ENCODE measurements at regions not wholly inside any gene's neighbourhood (a gene's known extent, or its start where the extent isn't known, plus 50 kb on each side); places are given as distances from the start of the nearest gene placed in this dataset.

- no peak for DNase-seq (ENCODE audit: low read depth)
Observed at GRCh38 chr17:17398188-17398942, 78.4 kb upstream of the MED9 start.

- no peak for DNase-seq (ENCODE audit: low read depth)
Observed at GRCh38 chr17:17398943-17399926, 77.6 kb upstream of the MED9 start.

DNA sequence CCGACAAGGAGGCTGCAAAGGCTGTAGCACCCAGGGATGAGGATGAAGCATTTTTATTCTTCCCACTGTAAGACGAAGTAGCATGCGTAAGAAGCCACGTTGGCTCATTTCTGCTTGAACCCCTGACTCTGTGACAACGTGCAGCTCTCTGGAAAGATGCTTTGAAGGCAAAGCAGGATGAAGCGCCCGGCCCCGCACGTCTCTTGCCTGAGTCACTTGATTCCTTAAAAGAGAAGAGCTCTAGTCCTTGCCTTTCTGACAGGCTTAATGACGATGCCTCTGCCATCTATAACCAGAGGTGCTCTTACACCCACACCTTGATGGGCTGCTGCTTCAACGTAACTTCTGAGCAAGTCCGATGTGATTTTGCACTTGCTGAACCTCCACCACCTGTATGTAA is 76.7 kb upstream of the MED9 start:
- DNase-seq (ENCODE audit: low read depth): no peak

- DNase-seq (ENCODE audit: low read depth): no peak
Observed at GRCh38 chr17:17400566-17401184, 76.1 kb upstream of the MED9 start.

DNA sequence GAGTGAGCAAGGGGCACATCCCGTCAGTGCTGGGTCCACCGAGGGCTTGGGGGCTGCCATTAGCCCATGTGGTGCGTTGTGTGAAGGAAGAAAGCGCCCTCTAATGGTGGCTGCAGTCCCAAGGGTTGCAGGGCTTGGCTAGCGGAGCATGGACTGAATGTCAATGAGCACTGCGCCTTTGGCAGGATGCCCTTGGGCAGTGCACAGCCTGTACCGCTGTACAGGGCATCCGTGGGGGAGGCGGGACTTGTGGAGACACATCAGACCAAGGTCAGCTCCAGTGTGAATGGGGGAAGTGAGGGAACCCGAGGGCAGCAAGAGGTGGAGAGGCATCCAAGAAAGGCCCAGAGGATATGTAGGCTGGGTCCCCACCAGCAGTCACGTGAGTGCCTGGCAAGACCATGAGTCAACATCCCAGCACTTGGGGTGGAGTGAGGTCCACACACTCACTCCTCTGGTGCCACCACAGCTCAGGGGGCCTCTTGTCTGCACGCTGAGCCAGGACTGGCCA is 75.5 kb upstream of the MED9 start:
- DNase-seq (ENCODE audit: low read depth): no peak

DNA sequence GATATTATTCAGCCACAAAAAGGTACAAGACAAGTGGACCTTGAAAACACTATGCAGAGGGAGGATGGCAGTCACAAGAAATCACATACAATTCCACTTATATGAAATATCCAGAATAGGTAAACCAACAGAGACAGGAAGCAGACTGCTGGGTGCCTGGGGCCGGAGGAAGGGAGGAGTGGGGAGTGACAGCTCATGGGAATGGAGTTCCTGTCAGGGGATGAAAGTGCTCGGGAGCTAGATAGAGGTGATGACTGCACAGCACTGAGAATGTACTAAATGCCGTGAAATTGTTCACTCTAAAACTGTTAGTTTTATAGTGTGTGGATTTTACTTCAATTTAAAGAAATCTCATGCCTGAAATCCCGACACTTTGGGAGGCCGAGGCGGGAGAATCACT is 74.2 kb upstream of the MED9 start:
- no peak for DNase-seq (ENCODE audit: low read depth)

- DNase-seq (ENCODE audit: low read depth): no peak
Observed at GRCh38 chr17:17403065-17403464, 73.7 kb upstream of the MED9 start.

GRCh38 chr17:17403899-17404576 is 72.8 kb upstream of the MED9 start:
- no peak for DNase-seq (ENCODE audit: low read depth)

- DNase-seq (ENCODE audit: low read depth): no peak
Observed at GRCh38 chr17:17405673-17406072, 71.1 kb upstream of the MED9 start.

- no peak for DNase-seq (ENCODE audit: low read depth)
Observed at GRCh38 chr17:17406225-17406624, 70.6 kb upstream of the MED9 start.

- DNase-seq (ENCODE audit: low read depth): no peak
Observed at GRCh38 chr17:17408236-17408794, 68.5 kb upstream of the MED9 start.

GRCh38 chr17:17410357-17410756 is 66.4 kb upstream of the MED9 start:
- no peak for DNase-seq (ENCODE audit: low read depth)

DNA sequence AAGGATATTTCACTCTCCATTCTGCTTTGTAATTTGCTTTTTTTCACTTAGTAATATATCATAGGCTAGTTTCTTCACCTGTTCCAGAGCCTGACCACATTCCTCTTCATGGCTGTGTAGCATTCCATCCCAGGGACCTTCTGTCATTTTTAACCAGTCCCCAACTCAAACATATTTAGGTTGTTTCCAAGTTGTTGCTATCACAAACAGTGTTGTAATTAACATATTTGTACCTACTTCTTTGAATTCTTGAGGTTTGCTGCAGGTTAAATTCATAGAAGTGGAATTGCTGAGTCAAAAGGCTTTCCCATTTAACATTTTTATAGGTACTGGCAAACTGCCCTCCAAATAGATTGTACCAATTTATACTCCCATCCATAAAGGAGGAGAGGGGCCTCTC is 65.1 kb upstream of the MED9 start:
- no peak for DNase-seq (ENCODE audit: low read depth)

DNA sequence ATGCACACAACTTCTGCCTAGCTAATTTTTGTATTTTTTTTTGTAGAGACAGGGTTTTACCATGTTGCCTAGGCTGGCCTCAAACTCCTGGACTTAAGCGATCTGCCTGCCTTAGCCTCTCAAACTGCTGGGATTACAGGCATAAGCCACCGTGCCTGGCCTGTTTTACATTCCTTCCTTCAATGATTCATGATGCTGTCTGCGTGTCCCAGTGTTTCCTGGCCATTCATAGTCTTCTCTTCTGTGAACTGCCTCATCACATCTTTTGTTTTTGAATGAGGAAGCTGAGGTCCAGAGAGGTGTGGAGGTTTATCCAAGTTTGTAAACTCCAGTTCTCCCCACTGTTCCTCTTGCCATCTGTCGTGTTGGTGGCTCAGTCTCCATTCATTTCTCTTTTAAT is 64.5 kb upstream of the MED9 start:
- no peak for DNase-seq (ENCODE audit: low read depth)

DNA sequence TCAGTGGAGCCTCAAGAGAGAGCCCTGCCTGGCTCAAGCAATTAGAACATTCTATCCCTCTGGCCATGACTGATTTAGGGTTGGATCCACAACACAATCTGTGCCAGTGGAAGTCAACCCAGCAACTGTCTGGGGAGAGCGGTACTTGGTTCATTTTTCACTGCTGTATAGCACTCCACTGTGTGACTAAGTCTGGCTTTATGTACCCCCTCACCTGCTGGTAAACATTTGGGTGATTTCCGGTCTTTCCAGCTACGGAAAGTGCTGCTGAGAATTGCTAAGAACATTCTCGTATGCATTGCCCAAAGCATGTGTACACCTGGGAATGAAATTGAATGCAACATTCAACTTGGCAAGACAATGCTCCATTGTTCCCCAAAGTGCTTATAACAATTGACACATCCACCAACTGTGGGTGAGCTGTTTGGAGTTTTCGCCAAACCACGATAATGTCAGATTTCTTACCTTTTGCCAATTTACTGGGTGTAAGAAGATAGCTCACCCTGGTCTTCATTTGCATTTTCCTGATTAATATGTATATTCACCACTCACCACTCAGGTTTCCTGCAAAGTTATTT is 63.5 kb upstream of the MED9 start:
- no peak for DNase-seq (ENCODE audit: low read depth)

- DNase-seq (ENCODE audit: low read depth): no peak
Observed at GRCh38 chr17:17413821-17414220, 63.0 kb upstream of the MED9 start.

GRCh38 chr17:17414341-17414805 is 62.4 kb upstream of the MED9 start:
- no peak for DNase-seq (ENCODE audit: low read depth)

DNA sequence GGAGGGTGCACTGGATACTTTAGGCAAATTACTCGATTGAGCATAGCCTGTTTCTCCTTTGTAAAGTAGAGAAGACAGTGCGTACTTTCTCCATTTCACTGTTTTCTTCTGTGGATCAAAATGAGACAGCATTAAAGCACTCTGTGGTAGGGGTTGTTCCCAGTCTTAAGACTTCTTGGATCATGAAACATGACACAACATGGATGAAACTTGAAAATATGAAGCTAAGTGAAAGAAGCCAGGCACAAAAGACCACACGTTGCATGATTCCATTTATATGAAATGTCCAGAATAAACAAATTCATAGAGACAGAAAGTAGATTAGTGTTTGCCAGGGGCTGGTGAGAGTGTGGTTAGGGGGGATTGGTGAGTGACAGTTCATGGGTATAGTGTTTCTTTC is 61.8 kb upstream of the MED9 start:
- DNase-seq (ENCODE audit: low read depth): no peak

- peak; percentile 57 for DNase-seq (ENCODE audit: low read depth)
Observed at GRCh38 chr17:17416007-17416399, 60.8 kb upstream of the MED9 start.

- DNase-seq (ENCODE audit: low read depth): no peak
Observed at GRCh38 chr17:17416400-17417360, 60.1 kb upstream of the MED9 start.

All from fibroblast of the conjunctiva (primary cell).